Esophagus squamous epithelium (tissue), 4 donors: ENCODE measurements at regions not wholly inside any gene's neighbourhood (a gene's known extent, or its start where the extent isn't known, plus 50 kb on each side); places are given as distances from the start of the nearest gene placed in this dataset.

ENCODE experiments used
- POLR2A ChIP-seq, 4 donors: fragments of 450-650 bp; IDR thresholded peaks; one replicate each; pipeline ENCODE4 v1.6.1; 2017; ENCODE audit warnings: antibody characterized with exemption in 4 of 4, mild to moderate bottlenecking in 4 of 4, moderate library complexity in 3 of 4
- TF ChIP-seq, protein P1 (sequence below), 6 experiments: fragments of 450-650 bp in 4 of 6; fragments of 200-600 bp in 2 of 6; sonication (generic) in 2 of 6; IDR thresholded peaks; one replicate each; pipeline ENCODE4 v1.5.1; 2016 to 2019; ENCODE audit warnings: antibody characterized with exemption in 6 of 6, mild to moderate bottlenecking in 4 of 6, moderate library complexity in 4 of 6

DNA sequence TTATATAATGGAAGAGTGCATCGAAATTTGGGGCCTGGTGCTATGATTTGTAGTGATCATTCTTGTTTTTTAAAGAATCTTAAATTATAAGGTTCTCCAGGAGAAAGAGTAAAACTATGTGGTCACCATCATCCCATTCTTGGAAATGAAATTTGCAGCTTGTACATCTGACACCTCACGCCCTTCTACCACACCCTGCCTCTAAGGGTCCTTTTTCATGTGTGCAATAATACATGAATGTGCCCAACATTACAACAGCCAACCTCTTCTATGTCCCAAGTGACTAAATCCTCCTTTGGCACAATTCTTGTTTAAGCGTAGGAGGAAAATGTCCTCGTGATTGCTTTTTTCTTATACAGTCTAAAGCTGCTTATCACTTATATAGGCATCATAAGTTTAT lies 636.5 kb upstream of the NOVA1 start:
- TF ChIP-seq, protein P1, sequence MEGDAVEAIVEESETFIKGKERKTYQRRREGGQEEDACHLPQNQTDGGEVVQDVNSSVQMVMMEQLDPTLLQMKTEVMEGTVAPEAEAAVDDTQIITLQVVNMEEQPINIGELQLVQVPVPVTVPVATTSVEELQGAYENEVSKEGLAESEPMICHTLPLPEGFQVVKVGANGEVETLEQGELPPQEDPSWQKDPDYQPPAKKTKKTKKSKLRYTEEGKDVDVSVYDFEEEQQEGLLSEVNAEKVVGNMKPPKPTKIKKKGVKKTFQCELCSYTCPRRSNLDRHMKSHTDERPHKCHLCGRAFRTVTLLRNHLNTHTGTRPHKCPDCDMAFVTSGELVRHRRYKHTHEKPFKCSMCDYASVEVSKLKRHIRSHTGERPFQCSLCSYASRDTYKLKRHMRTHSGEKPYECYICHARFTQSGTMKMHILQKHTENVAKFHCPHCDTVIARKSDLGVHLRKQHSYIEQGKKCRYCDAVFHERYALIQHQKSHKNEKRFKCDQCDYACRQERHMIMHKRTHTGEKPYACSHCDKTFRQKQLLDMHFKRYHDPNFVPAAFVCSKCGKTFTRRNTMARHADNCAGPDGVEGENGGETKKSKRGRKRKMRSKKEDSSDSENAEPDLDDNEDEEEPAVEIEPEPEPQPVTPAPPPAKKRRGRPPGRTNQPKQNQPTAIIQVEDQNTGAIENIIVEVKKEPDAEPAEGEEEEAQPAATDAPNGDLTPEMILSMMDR (IDR thresholded peaks at IDR 0.05), result no peak
- TF ChIP-seq POLR2A (IDR thresholded peaks at IDR 0.05), result no peak
